22Rv1 (cell line): ENCODE measurements at regions not wholly inside any gene's neighbourhood (a gene's known extent, or its start where the extent isn't known, plus 50 kb on each side); places are given as distances from the start of the nearest gene placed in this dataset.

Experiments used
- CTCF ChIP-seq: fragments of 450-650 bp; IDR thresholded peaks from 2 replicates; pipeline ENCODE4 v1.5.1; 2017; ENCODE audit warnings: mild to moderate bottlenecking
- ZFX ChIP-seq: fragments of 450-650 bp; IDR thresholded peaks from 2 replicates; pipeline ENCODE4 v1.6.1; 2017; ENCODE audit warnings: antibody characterized with exemption, borderline replicate concordance

GRCh38 chr13:57063007-57063406, 77.7 kb upstream of the PRR20A start:
- TF ChIP-seq CTCF (no peak), ZFX (no peak)
